ENCODE measurements at regions not wholly inside any gene's neighbourhood (a gene's known extent, or its start where the extent isn't known, plus 50 kb on each side); places are given as distances from the start of the nearest gene placed in this dataset.

- peak; percentile 32 for DNase-seq
These were observed 50.0 kb upstream of the AADAT start for GRCh38 chr4:170139764-170140163.
